ENCODE measurements at regions not wholly inside any gene's neighbourhood (a gene's known extent, or its start where the extent isn't known, plus 50 kb on each side); places are given as distances from the start of the nearest gene placed in this dataset.

DNA sequence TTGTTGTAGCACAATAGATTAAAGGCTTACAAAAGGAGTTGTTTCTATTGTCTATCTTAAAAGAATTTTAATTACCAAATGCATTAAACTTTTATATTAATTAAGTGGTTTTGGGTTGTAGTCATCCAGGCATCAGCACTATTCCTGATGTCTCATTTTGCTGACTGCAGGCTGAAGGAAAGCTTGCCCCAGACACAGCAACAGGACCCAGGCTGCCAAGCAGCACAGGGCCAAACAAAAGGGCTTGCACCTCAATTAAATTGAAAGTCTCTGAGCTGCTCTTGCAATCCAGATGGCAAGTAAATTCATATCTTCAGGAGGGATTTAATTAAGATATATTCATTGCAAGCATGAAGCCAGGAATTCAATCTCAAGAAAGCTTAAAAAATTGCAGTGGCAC, 80.7 kb upstream of the CHODL start:
- Histone ChIP-seq H3K4me2 (ENCODE audit: insufficient read depth, low read length) (no peak overlapping the region), H4K20me1 (ENCODE audit: insufficient read depth, low read length) (no peaks in the 10 kb centered on the region), H2AFZ (ENCODE audit: low read length) (no peak overlapping the region), H3K36me3 (ENCODE audit: insufficient read depth, low read length) (no peaks in the 10 kb centered on the region), H3K9me3 (ENCODE audit: low read depth, low read length) (no peaks in the 10 kb centered on the region), H3K27me3 (ENCODE audit: insufficient read depth, low read length) (no peaks in the 10 kb centered on the region), H3K4me1 (ENCODE audit: insufficient read depth, low read length) (no peaks in the 10 kb centered on the region), H3K79me2 (ENCODE audit: insufficient read depth, low read length) (no peaks in the 10 kb centered on the region), H3K27ac (ENCODE audit: low read depth, low read length) (no peak overlapping the region), H3K4me3 (ENCODE audit: insufficient read depth, low read length) (no peak overlapping the region)
- no peak for DNase-seq (ENCODE audit: insufficient read length, low spot score, missing footprints)
- TF ChIP-seq, protein P1, sequence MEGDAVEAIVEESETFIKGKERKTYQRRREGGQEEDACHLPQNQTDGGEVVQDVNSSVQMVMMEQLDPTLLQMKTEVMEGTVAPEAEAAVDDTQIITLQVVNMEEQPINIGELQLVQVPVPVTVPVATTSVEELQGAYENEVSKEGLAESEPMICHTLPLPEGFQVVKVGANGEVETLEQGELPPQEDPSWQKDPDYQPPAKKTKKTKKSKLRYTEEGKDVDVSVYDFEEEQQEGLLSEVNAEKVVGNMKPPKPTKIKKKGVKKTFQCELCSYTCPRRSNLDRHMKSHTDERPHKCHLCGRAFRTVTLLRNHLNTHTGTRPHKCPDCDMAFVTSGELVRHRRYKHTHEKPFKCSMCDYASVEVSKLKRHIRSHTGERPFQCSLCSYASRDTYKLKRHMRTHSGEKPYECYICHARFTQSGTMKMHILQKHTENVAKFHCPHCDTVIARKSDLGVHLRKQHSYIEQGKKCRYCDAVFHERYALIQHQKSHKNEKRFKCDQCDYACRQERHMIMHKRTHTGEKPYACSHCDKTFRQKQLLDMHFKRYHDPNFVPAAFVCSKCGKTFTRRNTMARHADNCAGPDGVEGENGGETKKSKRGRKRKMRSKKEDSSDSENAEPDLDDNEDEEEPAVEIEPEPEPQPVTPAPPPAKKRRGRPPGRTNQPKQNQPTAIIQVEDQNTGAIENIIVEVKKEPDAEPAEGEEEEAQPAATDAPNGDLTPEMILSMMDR (IDR thresholded peaks at IDR 0.05; ENCODE audit: extremely low read depth, low read depth, low read length): no peak

DNA sequence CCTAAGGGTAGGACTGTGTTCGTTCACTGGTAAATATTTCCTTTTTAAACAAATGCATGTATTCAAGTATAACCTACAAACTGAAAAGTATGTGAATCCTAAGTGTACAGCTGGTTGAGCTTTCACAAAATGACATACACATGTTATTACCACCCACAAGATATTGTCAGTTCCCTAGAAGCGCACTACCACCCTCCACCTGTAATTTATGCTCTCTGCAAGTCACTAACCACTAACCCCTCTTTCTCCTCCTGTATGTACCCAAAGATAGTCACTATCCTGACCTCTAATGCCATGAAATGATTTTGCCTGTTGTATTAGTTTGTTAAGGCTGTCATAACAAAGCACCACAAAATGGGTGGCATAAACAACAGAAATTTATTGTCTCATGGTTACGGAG, 82.8 kb upstream of the CHODL start:
- no peaks in the 10 kb centered on the region for H4K20me1 ChIP-seq (ENCODE audit: insufficient read depth, low read length)
- no peak for DNase-seq (ENCODE audit: insufficient read length, low spot score, missing footprints)
- no peaks in the 10 kb centered on the region for H3K27me3 ChIP-seq (ENCODE audit: insufficient read depth, low read length)
- H3K27ac ChIP-seq (ENCODE audit: low read depth, low read length): no peak overlapping the region
- H3K4me3 ChIP-seq (ENCODE audit: insufficient read depth, low read length): no peak overlapping the region
- no peak overlapping the region for H3K4me2 ChIP-seq (ENCODE audit: insufficient read depth, low read length)
- H3K4me1 ChIP-seq (ENCODE audit: insufficient read depth, low read length): no peaks in the 10 kb centered on the region
- no peak overlapping the region for H2AFZ ChIP-seq (ENCODE audit: low read length)
- H3K9me3 ChIP-seq (ENCODE audit: low read depth, low read length): peaks cover 2% of the 10 kb centered on the region
- no peaks in the 10 kb centered on the region for H3K79me2 ChIP-seq (ENCODE audit: insufficient read depth, low read length)
- TF ChIP-seq, protein P1 (IDR thresholded peaks at IDR 0.05; ENCODE audit: extremely low read depth, low read depth, low read length): no peak
- H3K36me3 ChIP-seq (ENCODE audit: insufficient read depth, low read length): no peaks in the 10 kb centered on the region

DNA sequence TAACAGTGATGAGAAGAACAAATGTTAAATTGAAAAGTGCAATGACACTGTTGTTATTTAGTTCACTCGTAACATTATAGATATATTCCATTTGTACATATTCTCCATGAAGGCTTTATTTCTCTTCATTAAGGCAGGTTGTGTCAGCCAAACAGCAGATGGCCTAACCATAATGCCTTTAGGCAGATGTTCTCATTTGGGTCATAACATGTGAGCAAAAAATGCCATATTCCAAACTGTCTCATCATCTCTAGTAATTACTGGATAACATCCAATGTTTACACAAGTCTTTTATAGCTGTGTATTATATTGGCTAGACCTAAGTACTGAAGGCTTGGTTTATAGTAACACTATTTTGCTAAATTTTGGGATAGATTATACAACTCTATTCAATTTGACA, 87.2 kb upstream of the CHODL start:
- H3K4me2 ChIP-seq (ENCODE audit: insufficient read depth, low read length): no peak overlapping the region
- H4K20me1 ChIP-seq (ENCODE audit: insufficient read depth, low read length): no peaks in the 10 kb centered on the region
- H3K4me1 ChIP-seq (ENCODE audit: insufficient read depth, low read length): no peaks in the 10 kb centered on the region
- no peaks in the 10 kb centered on the region for H3K79me2 ChIP-seq (ENCODE audit: insufficient read depth, low read length)
- H3K9me3 ChIP-seq (ENCODE audit: low read depth, low read length): peaks cover 2% of the 10 kb centered on the region
- TF ChIP-seq, protein P1 (IDR thresholded peaks at IDR 0.05; ENCODE audit: extremely low read depth, low read depth, low read length): no peak
- H3K27ac ChIP-seq (ENCODE audit: low read depth, low read length): no peak overlapping the region
- DNase-seq (ENCODE audit: insufficient read length, low spot score, missing footprints): no peak
- no peaks in the 10 kb centered on the region for H3K27me3 ChIP-seq (ENCODE audit: insufficient read depth, low read length)
- H3K4me3 ChIP-seq (ENCODE audit: insufficient read depth, low read length): no peak overlapping the region
- H3K36me3 ChIP-seq (ENCODE audit: insufficient read depth, low read length): no peaks in the 10 kb centered on the region
- no peak overlapping the region for H2AFZ ChIP-seq (ENCODE audit: low read length)

DNA sequence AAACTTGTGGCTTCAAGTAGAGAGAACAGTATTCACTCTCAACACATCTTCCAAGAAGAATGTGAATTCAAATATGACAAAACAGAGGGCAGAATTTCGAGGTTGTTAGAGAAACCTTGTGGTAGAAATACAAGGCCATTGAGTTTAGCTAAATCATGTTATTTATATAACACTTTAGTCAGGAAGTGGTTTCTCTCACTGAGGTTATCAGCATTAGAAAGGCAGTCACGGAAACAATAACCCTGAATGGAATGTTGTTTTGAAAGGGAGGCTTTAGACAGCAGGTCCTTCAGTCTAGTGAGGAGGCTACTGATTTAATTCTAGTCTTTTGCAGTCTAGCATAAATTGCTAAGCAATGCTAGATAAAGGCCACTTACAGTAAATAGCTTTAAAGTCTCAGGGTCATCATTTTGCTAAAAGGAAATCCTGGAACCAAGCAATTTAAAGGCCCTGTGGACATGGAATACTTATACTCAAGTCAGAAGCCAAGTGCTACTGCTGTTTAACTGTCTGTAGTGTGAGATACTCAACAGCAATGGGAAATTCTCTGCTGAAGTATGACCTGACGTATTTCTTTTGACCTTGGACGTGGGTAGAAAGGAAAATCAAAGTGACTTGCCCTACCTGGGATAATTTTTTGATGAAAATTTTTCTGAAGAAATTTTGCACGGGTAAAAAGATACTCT, 89.0 kb upstream of the CHODL start:
- no peak overlapping the region for H3K27ac ChIP-seq (ENCODE audit: low read depth, low read length)
- DNase-seq (ENCODE audit: insufficient read length, low spot score, missing footprints): no peak
- TF ChIP-seq, protein P1 (IDR thresholded peaks at IDR 0.05; ENCODE audit: extremely low read depth, low read depth, low read length): no peak

More for the DNA sequence above, 89.0 kb upstream of the CHODL start:
- H3K79me2 ChIP-seq (ENCODE audit: insufficient read depth, low read length): no peaks in the 10 kb centered on the region
- no peak overlapping the region for H3K4me2 ChIP-seq (ENCODE audit: insufficient read depth, low read length)
- H3K4me1 ChIP-seq (ENCODE audit: insufficient read depth, low read length): no peaks in the 10 kb centered on the region
- H3K9me3 ChIP-seq (ENCODE audit: low read depth, low read length): peaks cover 2% of the 10 kb centered on the region
- no peak overlapping the region for H3K4me3 ChIP-seq (ENCODE audit: insufficient read depth, low read length)
- no peak overlapping the region for H2AFZ ChIP-seq (ENCODE audit: low read length)
- H3K27me3 ChIP-seq (ENCODE audit: insufficient read depth, low read length): no peaks in the 10 kb centered on the region
- no peaks in the 10 kb centered on the region for H4K20me1 ChIP-seq (ENCODE audit: insufficient read depth, low read length)
- no peaks in the 10 kb centered on the region for H3K36me3 ChIP-seq (ENCODE audit: insufficient read depth, low read length)
